ENCODE measurements at regions not wholly inside any gene's neighbourhood (a gene's known extent, or its start where the extent isn't known, plus 50 kb on each side); places are given as distances from the start of the nearest gene placed in this dataset.

DNA sequence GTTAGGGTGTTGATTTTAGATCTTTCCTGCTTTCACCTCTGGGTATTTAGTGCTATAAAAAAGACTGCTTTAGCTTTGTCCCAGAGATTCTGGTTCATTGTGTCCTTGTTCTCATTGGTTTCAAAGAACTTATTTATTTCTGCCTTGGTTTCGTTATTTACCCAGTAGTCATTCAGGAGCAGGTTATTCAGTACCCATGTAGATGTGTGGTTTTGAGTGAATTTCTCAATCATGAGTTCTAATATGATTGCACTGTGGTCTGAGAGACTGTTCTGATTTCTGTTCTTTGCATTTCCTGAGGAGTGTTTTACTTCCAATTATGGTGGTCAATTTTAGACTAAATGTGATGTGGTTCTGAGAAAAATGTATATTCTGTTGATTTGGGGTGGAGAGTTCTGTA, 167.1 kb upstream of the KYNU start:
- TF ChIP-seq POLR2AphosphoS5 (IDR thresholded peaks at IDR 0.05), result no peak
- TF ChIP-seq, protein P1, sequence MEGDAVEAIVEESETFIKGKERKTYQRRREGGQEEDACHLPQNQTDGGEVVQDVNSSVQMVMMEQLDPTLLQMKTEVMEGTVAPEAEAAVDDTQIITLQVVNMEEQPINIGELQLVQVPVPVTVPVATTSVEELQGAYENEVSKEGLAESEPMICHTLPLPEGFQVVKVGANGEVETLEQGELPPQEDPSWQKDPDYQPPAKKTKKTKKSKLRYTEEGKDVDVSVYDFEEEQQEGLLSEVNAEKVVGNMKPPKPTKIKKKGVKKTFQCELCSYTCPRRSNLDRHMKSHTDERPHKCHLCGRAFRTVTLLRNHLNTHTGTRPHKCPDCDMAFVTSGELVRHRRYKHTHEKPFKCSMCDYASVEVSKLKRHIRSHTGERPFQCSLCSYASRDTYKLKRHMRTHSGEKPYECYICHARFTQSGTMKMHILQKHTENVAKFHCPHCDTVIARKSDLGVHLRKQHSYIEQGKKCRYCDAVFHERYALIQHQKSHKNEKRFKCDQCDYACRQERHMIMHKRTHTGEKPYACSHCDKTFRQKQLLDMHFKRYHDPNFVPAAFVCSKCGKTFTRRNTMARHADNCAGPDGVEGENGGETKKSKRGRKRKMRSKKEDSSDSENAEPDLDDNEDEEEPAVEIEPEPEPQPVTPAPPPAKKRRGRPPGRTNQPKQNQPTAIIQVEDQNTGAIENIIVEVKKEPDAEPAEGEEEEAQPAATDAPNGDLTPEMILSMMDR (IDR thresholded peaks at IDR 0.05), result no peak
